Testis (tissue), 2 donors: ENCODE measurements at regions not wholly inside any gene's neighbourhood (a gene's known extent, or its start where the extent isn't known, plus 50 kb on each side); places are given as distances from the start of the nearest gene placed in this dataset.

Experiments
- DNase-seq: peaks from one replicate; pipeline ENCODE4 v3.0.0-alpha.2; 2019
- H3K27ac ChIP-seq, 2 donors: fragments of 200-600 bp; sonication (generic); one replicate each; pipeline ENCODE4 v1.5.1; 2019
- H3K27me3 ChIP-seq: fragments of 200-600 bp; sonication (generic); one replicate; pipeline ENCODE4 v1.5.1; 2019
- H3K36me3 ChIP-seq: fragments of 200-600 bp; sonication (generic); one replicate; pipeline ENCODE4 v1.5.1; 2017; ENCODE audit warnings: low read depth; ENCODE audit errors: missing control alignments
- H3K4me1 ChIP-seq: fragments of 200-600 bp; sonication (generic); one replicate; pipeline ENCODE4 v1.5.1; 2019
- H3K4me3 ChIP-seq, 2 donors: fragments of 200-600 bp; sonication (generic); one replicate each; pipeline ENCODE4 v1.5.1; 2017 to 2019
- H3K9me3 ChIP-seq: fragments of 200-600 bp; sonication (generic); one replicate; pipeline ENCODE4 v1.5.1; 2017
- CTCF ChIP-seq, 3 experiments: fragments of 450-650 bp in 2 of 3; fragments of 200-600 bp in 1 of 3; sonication (generic) in 1 of 3; IDR thresholded peaks; one replicate each; pipeline ENCODE4 v1.5.1; 2016 to 2019; ENCODE audit warnings: antibody characterized with exemption in 3 of 3, mild to moderate bottlenecking in 2 of 3, moderate library complexity in 1 of 3
- POLR2A ChIP-seq: fragments of 450-650 bp; IDR thresholded peaks from one replicate; pipeline ENCODE4 v1.6.1; 2017; ENCODE audit warnings: antibody characterized with exemption, mild to moderate bottlenecking, moderate library complexity
- WGBS, 2 donors: methylation state at CpG; one replicate each; pipeline ENCODE4 v1.1.5; 2018; 5-methylcytosine and 5-hydroxymethylcytosine counted together
- intact Hi-C: fragments of 100-400 bp; cut with DNase I; formaldehyde crosslinking; loops from one replicate; pipeline ENCODE4 v1.15.1; 2023; ENCODE audit warnings: low total_unique reads

- Histone ChIP-seq H3K27me3 (no peaks in the 10 kb centered on the region), H3K36me3 (no peaks in the 10 kb centered on the region), H3K4me3 (no peak overlapping the region), H3K27ac (no peak overlapping the region), H3K4me1 (no peaks in the 10 kb centered on the region), H3K9me3 (no peaks in the 10 kb centered on the region)
- intact Hi-C loops: no loop called here
- TF ChIP-seq POLR2A (no peak), CTCF (IDR thresholded peaks at IDR 0.05) (no peak)
- WGBS, 2 donors: 89 to 92% methylated on average over 3 to 4 of the region's 4 CpGs
- no peak for DNase-seq
Measured at GRCh38 chr9:88808019-88808656, 183.1 kb upstream of the S1PR3 start.

DNA sequence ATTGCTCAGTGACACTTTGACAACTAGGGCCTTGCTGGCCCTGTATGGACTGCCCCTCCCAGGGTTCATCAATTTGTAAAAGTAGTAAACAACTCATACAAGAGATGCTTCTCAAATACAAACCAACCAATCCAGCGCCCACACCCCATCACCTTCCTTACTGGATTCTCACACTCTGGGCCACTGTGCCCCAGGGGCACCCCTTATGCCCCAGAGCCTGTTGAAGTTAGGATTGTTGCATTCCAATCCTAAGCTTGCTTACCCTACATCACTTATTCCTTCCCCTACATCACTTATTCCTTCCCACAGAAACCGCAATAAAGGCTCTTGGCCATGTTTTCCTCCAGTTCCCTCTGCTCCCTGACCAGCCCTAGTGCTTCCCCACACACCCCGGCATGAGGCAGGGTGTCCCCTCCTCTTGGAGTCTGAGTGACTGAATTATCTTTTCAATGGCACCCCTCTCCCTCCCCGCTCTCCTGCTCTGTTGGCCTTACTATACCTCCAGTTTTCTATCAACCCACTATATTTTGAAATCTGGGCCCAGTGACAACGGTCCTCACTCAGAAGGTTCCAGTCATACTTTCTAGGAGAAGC, 182.4 kb upstream of the S1PR3 start:
- no peaks in the 10 kb centered on the region for H3K4me1 ChIP-seq
- H3K27me3 ChIP-seq: no peaks in the 10 kb centered on the region
- no peak overlapping the region for H3K27ac ChIP-seq
- DNase-seq: no peak
- H3K4me3 ChIP-seq: no peak overlapping the region
- TF ChIP-seq POLR2A (no peak), CTCF (IDR thresholded peaks at IDR 0.05) (no peak)
- intact Hi-C loops: no loop called here
- H3K36me3 ChIP-seq: no peaks in the 10 kb centered on the region
- WGBS, 2 donors: 88 to 93% methylated on average over 4 of the region's 5 CpGs
- H3K9me3 ChIP-seq: no peaks in the 10 kb centered on the region

DNA sequence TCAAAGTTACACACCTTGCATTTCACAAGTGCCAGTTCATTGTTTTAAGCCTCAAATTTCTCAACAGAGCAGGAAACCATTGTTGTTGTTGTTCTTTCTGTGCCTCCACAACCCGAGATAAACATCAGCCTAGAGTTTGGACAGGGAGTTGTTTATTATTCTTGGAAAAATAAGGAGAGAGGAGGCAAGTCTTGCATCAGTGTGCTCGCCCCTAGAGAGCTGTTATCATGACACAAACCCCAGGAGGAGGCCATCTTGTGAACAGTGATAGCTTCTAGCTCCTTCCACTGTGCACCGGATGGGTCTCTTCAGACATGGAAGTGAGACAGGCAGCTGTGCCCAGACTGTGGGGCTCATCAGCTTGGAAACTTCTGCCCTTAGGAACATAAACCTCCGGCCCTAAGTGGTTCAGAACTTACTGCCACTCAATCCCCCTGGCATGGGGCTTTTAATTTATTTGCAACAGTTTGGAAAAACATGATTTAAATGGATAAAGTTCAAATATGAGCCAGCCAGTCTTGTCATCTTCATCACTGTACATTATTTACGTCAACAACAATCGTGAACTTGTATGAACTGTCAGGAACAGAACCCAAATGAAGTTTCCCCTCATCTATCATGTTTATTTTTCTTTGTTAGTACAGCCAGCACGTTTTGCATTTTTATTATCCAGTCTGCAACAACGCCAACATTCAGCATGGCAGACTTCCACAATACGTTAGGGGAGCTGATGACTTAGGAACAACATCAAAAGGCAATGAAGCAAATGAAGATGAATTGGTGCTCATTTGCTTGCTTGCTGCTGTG, 181.7 kb upstream of the S1PR3 start:
- intact Hi-C loops: no loop called here
- no peak for DNase-seq
- H3K4me3 ChIP-seq: no peak overlapping the region
- H3K36me3 ChIP-seq: no peaks in the 10 kb centered on the region
- no peaks in the 10 kb centered on the region for H3K27me3 ChIP-seq
- 57% methylated on average over 9 of the region's 9 CpGs for WGBS, 2 donors
- H3K9me3 ChIP-seq: no peaks in the 10 kb centered on the region
- no peak for TF ChIP-seq POLR2A
- no peaks in the 10 kb centered on the region for H3K4me1 ChIP-seq
- H3K27ac ChIP-seq: no peak overlapping the region

- WGBS, 2 donors: 86 to 94% methylated on average over 2 of the region's 2 CpGs
- intact Hi-C loops: no loop called here
- H3K4me1 ChIP-seq: no peaks in the 10 kb centered on the region
- no peaks in the 10 kb centered on the region for H3K27me3 ChIP-seq
- TF ChIP-seq CTCF (IDR thresholded peaks at IDR 0.05) (no peak), POLR2A (no peak)
- H3K9me3 ChIP-seq: no peaks in the 10 kb centered on the region
- DNase-seq: no peak
- no peaks in the 10 kb centered on the region for H3K36me3 ChIP-seq
- H3K4me3 ChIP-seq: no peak overlapping the region
- no peak overlapping the region for H3K27ac ChIP-seq
Measured at GRCh38 chr9:88810826-88811225, 180.4 kb upstream of the S1PR3 start.

DNA sequence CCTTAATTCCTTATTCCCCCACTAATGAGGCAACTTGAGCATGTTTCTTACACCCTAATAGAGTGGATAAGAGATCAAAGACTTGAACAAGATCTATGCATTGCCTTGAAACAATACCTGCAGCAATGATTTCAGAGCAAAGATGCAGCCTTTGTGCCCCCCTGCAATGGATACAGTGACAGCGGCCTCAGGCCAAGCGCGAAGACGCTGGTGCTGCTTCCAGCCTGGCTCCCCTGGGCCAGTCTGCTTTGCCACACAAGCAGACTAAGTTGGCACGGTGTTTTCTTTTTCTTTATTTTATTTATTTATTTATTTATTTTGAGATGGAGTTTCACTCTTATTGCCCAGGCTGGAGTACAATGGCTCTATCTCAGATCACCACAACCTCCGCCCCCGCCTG, 179.8 kb upstream of the S1PR3 start:
- TF ChIP-seq CTCF (IDR thresholded peaks at IDR 0.05) (no peak), POLR2A (no peak)
- H3K36me3 ChIP-seq: no peaks in the 10 kb centered on the region
- no peak overlapping the region for H3K27ac ChIP-seq
- H3K4me3 ChIP-seq: no peak overlapping the region
- no peaks in the 10 kb centered on the region for H3K4me1 ChIP-seq
- WGBS, 2 donors: 99 to 100% methylated on average over 7 of the region's 7 CpGs
- intact Hi-C loops: no loop called here
- H3K27me3 ChIP-seq: no peaks in the 10 kb centered on the region
- DNase-seq: no peak
- no peaks in the 10 kb centered on the region for H3K9me3 ChIP-seq
